Astrocyte (in vitro differentiated cells and primary cell): ENCODE measurements at regions not wholly inside any gene's neighbourhood (a gene's known extent, or its start where the extent isn't known, plus 50 kb on each side); places are given as distances from the start of the nearest gene placed in this dataset.

Experiments used
- DNase-seq: peaks from one replicate; pipeline ENCODE4 v3.0.0-alpha.2; 2010; ENCODE audit warnings: low read depth
- FAIRE-seq: peaks from 2 replicates; lab custom pipeline; 2011; peaks lifted over from hg19 to GRCh38; lab: Jason Lieb, UNC
- H2AFZ ChIP-seq: 2 replicates; pipeline ENCODE4 v1.6.0; 2012; ENCODE audit warnings: low read depth, low read length, inconsistent platforms
- H3K27ac ChIP-seq: 2 replicates; pipeline ENCODE4 v1.5.1; 2011; ENCODE audit warnings: low read depth, low read length, inconsistent platforms
- H3K27me3 ChIP-seq: 2 replicates; pipeline ENCODE4 v1.6.0; 2011; ENCODE audit warnings: low read length, inconsistent platforms; ENCODE audit not compliant: insufficient read depth
- H3K36me3 ChIP-seq: 2 replicates; pipeline ENCODE4 v1.5.1; 2011; ENCODE audit warnings: low read length, inconsistent platforms; ENCODE audit not compliant: insufficient read depth
- H3K4me1 ChIP-seq: 2 replicates; pipeline ENCODE4 v1.5.1; 2011; ENCODE audit warnings: low read length, inconsistent platforms; ENCODE audit not compliant: insufficient read depth
- H3K4me2 ChIP-seq: 2 replicates; pipeline ENCODE4 v1.6.0; 2012; ENCODE audit warnings: low read length, inconsistent platforms
- H3K4me3 ChIP-seq: 2 replicates; pipeline ENCODE4 v1.5.1; 2011; ENCODE audit warnings: low read depth, mild to moderate bottlenecking, low read length, inconsistent platforms; ENCODE audit not compliant: insufficient read depth
- H3K79me2 ChIP-seq: 2 replicates; pipeline ENCODE4 v1.6.0; 2012; ENCODE audit warnings: mild to moderate bottlenecking, low read length, inconsistent platforms; ENCODE audit not compliant: insufficient read depth
- H3K9ac ChIP-seq: 2 replicates; pipeline ENCODE4 v1.6.0; 2012; ENCODE audit warnings: mild to moderate bottlenecking, low read length, inconsistent platforms
- H3K9me3 ChIP-seq: 2 replicates; pipeline ENCODE4 v1.5.1; 2012; ENCODE audit warnings: low read depth, mild to moderate bottlenecking, low read length, inconsistent platforms; ENCODE audit not compliant: insufficient read depth
- H4K20me1 ChIP-seq: 2 replicates; pipeline ENCODE4 v1.6.0; 2012; ENCODE audit warnings: low read length, inconsistent platforms; ENCODE audit not compliant: insufficient read depth
- H3K27ac Mint-ChIP-seq: one replicate; pipeline ENCODE4 v1.8.0; 2021; ENCODE audit warnings: mild to moderate bottlenecking, mixed read lengths; ENCODE audit not compliant: unreplicated experiment
- H3K27me3 Mint-ChIP-seq: one replicate; pipeline ENCODE4 v1.8.0; 2021; ENCODE audit warnings: low read depth, mixed read lengths; ENCODE audit not compliant: unreplicated experiment
- H3K36me3 Mint-ChIP-seq: one replicate; pipeline ENCODE4 v1.8.0; 2021; ENCODE audit warnings: low read depth, mixed read lengths; ENCODE audit not compliant: unreplicated experiment
- H3K4me1 Mint-ChIP-seq: one replicate; pipeline ENCODE4 v1.8.0; 2021; ENCODE audit warnings: low read depth, mixed read lengths; ENCODE audit not compliant: unreplicated experiment
- H3K4me3 Mint-ChIP-seq: one replicate; pipeline ENCODE4 v1.8.0; 2021; ENCODE audit warnings: mild to moderate bottlenecking, moderate library complexity, mixed read lengths; ENCODE audit not compliant: unreplicated experiment
- H3K9me3 Mint-ChIP-seq: one replicate; pipeline ENCODE4 v1.8.0; 2021; ENCODE audit warnings: mild to moderate bottlenecking, mixed read lengths; ENCODE audit not compliant: unreplicated experiment
- EZH2 ChIP-seq: IDR thresholded peaks from 2 replicates; pipeline ENCODE4 v1.6.1; 2012; ENCODE audit warnings: mild to moderate bottlenecking, low read length, inconsistent platforms; ENCODE audit not compliant: insufficient read depth
- TF ChIP-seq, protein P1 (sequence below): IDR thresholded peaks from 2 replicates; pipeline ENCODE4 v1.5.1; 2011; ENCODE audit warnings: low read depth, mild to moderate bottlenecking, inconsistent platforms, low read length, moderate library complexity; ENCODE audit not compliant: insufficient read depth

DNA sequence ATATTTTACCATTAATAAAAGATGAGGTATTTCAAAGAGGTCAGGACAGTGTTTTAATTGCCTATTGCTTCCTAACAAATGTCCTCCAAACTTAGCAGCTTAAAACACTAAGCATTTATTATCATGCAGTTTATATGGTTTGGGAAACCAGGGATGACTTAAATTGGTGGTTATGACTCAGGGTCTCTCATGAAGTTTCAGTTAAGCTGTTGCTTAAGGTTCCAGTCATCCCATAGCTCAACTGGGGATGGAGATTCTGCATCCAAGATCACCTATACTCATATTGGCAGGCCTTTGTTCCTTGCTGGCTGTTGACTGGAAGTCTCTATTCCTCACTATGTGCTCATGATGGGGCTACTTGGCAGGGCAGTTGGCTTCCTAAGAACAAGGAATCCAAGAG, 1329.9 kb upstream of the GOT2 start:
- no peak overlapping the region for H3K27ac ChIP-seq
- Mint-ChIP-seq H3K27me3 (no peaks in the 10 kb centered on the region), H3K9me3 (no peaks in the 10 kb centered on the region), H3K4me1 (no peaks in the 10 kb centered on the region), H3K4me3 (no peak overlapping the region), H3K36me3 (no peaks in the 10 kb centered on the region), H3K27ac (no peak overlapping the region)
- H3K9ac ChIP-seq, result no peak overlapping the region
- H3K27me3 ChIP-seq, result no peaks in the 10 kb centered on the region
- no peak overlapping the region for H2AFZ ChIP-seq
- DNase-seq (no peak), FAIRE-seq (no peak)
- H3K9me3 ChIP-seq, result no peaks in the 10 kb centered on the region
- H3K4me2 ChIP-seq, result no peak overlapping the region
- TF ChIP-seq EZH2, result no peak
- no peaks in the 10 kb centered on the region for H4K20me1 ChIP-seq
- H3K36me3 ChIP-seq, result no peaks in the 10 kb centered on the region
- no peaks in the 10 kb centered on the region for H3K4me1 ChIP-seq
- no peak overlapping the region for H3K4me3 ChIP-seq
- H3K79me2 ChIP-seq, result no peaks in the 10 kb centered on the region

DNA sequence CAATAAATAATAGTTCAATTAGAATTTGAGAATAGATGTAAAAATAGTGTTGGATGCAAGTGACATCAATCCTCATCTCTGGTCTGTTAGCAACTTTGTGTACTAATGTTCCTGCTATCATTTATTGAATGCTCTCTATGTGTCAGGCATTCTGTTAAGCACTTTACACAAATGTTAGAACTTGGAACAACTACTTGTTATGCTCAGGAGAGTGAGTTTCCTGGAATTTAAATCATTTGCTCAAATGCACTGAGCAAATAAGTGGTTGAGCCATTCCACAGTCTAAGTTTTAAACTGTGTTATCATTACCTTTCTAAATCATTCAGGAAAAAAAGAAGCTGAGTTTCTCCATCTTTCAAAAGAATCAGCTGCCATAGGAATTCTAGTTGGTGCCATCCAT, 1327.3 kb upstream of the GOT2 start:
- TF ChIP-seq EZH2, result no peak
- TF ChIP-seq, protein P1, sequence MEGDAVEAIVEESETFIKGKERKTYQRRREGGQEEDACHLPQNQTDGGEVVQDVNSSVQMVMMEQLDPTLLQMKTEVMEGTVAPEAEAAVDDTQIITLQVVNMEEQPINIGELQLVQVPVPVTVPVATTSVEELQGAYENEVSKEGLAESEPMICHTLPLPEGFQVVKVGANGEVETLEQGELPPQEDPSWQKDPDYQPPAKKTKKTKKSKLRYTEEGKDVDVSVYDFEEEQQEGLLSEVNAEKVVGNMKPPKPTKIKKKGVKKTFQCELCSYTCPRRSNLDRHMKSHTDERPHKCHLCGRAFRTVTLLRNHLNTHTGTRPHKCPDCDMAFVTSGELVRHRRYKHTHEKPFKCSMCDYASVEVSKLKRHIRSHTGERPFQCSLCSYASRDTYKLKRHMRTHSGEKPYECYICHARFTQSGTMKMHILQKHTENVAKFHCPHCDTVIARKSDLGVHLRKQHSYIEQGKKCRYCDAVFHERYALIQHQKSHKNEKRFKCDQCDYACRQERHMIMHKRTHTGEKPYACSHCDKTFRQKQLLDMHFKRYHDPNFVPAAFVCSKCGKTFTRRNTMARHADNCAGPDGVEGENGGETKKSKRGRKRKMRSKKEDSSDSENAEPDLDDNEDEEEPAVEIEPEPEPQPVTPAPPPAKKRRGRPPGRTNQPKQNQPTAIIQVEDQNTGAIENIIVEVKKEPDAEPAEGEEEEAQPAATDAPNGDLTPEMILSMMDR, result no peak
- Histone ChIP-seq H3K79me2 (no peaks in the 10 kb centered on the region), H3K9me3 (no peaks in the 10 kb centered on the region), H4K20me1 (no peaks in the 10 kb centered on the region), H3K4me3 (no peak overlapping the region), H3K4me1 (no peaks in the 10 kb centered on the region), H3K27ac (no peak overlapping the region), H3K4me2 (no peak overlapping the region), H2AFZ (no peak overlapping the region), H3K36me3 (no peaks in the 10 kb centered on the region), H3K27me3 (no peaks in the 10 kb centered on the region), H3K9ac (no peak overlapping the region)
- no peaks in the 10 kb centered on the region for H3K36me3 Mint-ChIP-seq
- H3K9me3 Mint-ChIP-seq, result no peaks in the 10 kb centered on the region
- DNase-seq, result no peak
- H3K27ac Mint-ChIP-seq, result no peak overlapping the region
- no peaks in the 10 kb centered on the region for H3K4me1 Mint-ChIP-seq
- no peak for FAIRE-seq
- no peak overlapping the region for H3K4me3 Mint-ChIP-seq
- H3K27me3 Mint-ChIP-seq, result no peaks in the 10 kb centered on the region

DNA sequence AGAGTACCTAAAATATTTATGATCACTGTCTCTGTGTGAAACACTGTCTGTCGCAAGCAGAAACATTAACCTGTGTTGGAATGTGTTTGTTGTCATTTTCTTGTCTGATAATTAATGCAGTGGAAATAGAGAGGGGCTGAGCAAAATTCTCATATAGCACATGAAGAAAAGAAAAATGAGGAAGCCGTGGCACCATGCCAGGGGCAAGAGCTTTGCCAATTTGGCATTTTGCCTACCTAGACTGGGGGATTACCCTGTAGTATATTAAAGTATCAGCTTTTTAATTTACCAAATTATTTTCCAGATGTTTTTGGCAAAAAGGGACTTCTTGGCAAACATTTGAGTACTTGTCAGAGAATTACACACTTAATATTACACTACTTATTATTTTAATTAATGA, 1326.6 kb upstream of the GOT2 start:
- no peak for TF ChIP-seq EZH2
- no peak for FAIRE-seq
- H3K4me3 Mint-ChIP-seq, result no peak overlapping the region

More for the DNA sequence above, 1326.6 kb upstream of the GOT2 start:
- no peaks in the 10 kb centered on the region for H3K27me3 ChIP-seq
- H3K4me3 ChIP-seq, result no peak overlapping the region
- H3K27me3 Mint-ChIP-seq, result no peaks in the 10 kb centered on the region
- H3K4me1 Mint-ChIP-seq, result no peaks in the 10 kb centered on the region
- H3K4me2 ChIP-seq, result no peak overlapping the region
- H3K9me3 Mint-ChIP-seq, result no peaks in the 10 kb centered on the region
- H2AFZ ChIP-seq, result no peak overlapping the region
- H3K9ac ChIP-seq, result no peak overlapping the region
- no peaks in the 10 kb centered on the region for H3K4me1 ChIP-seq
- no peaks in the 10 kb centered on the region for H3K36me3 Mint-ChIP-seq
- no peaks in the 10 kb centered on the region for H3K36me3 ChIP-seq
- H3K79me2 ChIP-seq, result no peaks in the 10 kb centered on the region
- no peak overlapping the region for H3K27ac ChIP-seq
- no peaks in the 10 kb centered on the region for H3K9me3 ChIP-seq
- no peak overlapping the region for H3K27ac Mint-ChIP-seq
- no peaks in the 10 kb centered on the region for H4K20me1 ChIP-seq
- no peak for DNase-seq
